HG03196 (cell line): ENCODE measurements at regions not wholly inside any gene's neighbourhood (a gene's known extent, or its start where the extent isn't known, plus 50 kb on each side); places are given as distances from the start of the nearest gene placed in this dataset.

ENCODE experiments used
- ATAC-seq: cut with Tn5 transposase; IDR thresholded peaks from one replicate; pipeline ENCODE4 v1.9.1; 2021; ENCODE audit not compliant: unreplicated experiment

DNA sequence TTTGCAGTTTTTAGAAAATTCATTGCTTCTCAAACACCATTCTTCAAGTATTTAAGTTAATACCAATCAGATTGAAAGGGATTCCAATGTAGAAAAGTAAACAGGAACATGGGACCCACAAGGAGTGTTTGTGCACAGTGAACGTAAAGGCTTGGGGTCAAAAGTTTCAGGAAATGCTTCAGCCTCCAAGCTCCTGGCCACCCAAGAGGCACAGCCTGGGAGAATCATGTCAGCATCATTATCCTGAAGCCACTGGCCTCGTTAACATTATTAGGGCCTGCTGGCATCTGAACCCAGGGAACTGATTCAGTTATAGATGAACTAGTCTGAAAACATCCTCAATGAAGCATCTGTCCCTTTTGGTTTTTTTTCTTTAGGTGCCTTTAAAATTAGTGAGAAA lies 122.9 kb downstream of the NXNL2 start:
- ATAC-seq: no peak

GRCh38 chr9:88658311-88658822 lies 123.4 kb downstream of the NXNL2 start:
- no peak for ATAC-seq

- no peak for ATAC-seq
Measured at GRCh38 chr9:88659126-88659525, 124.1 kb downstream of the NXNL2 start.

DNA sequence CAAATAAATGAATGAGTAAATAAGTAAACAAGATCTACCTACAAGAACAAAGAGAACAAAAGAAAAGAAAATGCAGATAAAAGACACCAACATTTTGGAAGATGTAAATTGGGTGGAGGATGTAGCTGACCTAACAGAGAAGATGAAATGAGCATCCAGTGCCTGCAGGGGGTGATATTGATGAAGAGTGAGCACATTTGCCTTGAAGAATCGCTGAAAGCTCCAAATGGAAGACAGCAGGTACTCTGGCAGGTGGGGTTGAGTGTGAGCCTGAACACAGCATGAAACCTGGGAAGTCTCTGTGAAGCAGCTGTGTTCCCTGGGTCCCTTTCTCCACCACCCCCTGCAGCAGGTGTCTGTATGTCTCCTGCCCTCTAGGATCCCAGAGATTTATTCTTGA lies 125.6 kb downstream of the NXNL2 start:
- no peak for ATAC-seq

DNA sequence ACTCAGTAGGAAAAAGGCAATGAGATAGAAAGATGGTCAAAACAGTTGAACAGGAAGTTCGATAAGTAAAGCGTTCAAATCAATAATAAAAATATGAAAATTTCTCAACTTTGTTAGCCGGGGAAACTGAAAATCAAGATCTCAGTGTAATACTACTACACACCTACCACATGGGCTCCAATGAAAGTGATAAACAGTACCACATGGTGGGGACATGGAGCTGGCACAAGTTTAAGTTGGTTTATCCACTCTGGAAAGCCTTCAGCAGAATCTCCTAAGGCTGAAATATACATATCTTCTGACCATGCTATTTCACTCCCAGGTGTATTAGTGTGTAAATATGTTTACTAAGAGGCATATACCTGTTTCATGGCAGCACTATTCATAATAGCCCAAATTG lies 126.8 kb downstream of the NXNL2 start:
- ATAC-seq: no peak

GRCh38 chr9:88663771-88664419 lies 128.9 kb downstream of the NXNL2 start:
- no peak for ATAC-seq

GRCh38 chr9:88664773-88665172 lies 129.8 kb downstream of the NXNL2 start:
- no peak for ATAC-seq

GRCh38 chr9:88672874-88673689 lies 138.1 kb downstream of the NXNL2 start:
- no peak for ATAC-seq

DNA sequence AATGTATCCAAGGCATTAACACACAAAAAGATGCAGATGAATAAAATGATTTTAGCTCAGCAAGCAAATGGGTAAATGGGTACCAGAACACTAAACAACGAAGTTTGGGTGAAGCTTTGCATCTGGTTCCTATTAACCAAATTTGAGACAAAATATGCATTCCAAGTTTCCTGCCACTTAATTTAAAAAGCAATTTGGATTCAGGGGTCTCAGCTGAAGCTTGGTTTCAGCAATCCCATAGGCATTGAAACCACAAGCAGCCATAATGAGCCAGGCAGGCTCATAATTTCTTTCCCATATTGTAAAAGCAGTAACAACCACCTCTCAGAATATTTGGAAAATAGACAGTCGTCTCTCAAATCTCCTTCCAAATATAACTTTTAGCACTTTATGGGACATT lies 138.9 kb downstream of the NXNL2 start:
- ATAC-seq: no peak

GRCh38 chr9:88676644-88677043 lies 141.7 kb downstream of the NXNL2 start:
- ATAC-seq: no peak

DNA sequence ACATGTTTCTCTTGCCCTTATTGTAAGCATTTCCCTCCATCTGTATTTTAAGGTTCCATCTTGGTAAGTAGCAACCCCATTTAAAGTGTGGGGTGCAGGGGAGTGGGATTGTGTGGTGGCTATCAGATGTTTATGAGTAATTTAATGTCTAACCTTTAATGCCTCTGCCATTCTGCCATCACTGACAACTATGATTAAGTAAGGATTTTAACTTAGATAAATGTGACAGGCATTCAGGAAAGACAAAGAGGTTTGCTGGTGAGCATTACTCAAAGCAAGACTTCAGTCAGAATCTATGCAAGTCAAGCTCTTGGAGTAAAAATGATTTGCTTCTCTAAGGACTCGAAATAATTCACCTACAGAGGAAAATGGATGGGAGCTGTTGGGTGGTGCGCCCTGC lies 143.0 kb downstream of the NXNL2 start:
- no peak for ATAC-seq

GRCh38 chr9:88678431-88678830 lies 143.5 kb downstream of the NXNL2 start:
- ATAC-seq: no peak

- ATAC-seq: no peak
Measured at GRCh38 chr9:88680041-88680440, 145.1 kb downstream of the NXNL2 start.

DNA sequence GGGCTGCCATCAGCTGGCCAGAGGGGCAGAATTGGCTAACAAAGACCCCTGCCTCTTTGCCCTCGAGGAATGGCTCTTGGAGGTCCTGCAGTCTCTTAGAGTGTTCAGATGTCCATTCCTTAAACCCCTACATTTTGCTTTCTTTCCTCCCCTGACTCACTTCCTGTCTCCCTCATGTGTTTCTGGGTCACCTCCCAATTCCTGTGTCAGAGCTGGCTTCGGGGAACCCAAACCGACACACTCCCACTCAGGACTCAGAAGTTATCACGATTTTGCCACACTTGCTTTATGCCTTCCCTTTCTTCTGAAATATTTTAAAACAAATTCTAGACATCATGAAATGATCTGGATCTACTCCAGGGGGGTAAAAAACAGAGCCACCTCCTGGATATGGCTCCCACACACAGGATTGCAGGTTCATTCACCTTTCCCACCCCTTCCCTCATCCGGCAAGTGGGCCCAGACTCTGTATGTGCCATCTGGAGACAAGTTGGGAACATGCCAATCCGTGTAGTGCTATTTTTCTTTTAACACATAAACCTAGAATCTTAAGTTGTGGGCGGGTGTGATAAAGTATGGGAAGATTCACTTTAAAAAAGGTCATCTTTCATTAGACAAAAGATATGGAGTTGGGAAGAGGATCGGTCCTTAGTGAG lies 145.7 kb downstream of the NXNL2 start:
- ATAC-seq: no peak

GRCh38 chr9:88681434-88681833 lies 146.5 kb downstream of the NXNL2 start:
- no peak for ATAC-seq

- ATAC-seq: no peak
Measured at GRCh38 chr9:88682431-88682831, 147.5 kb downstream of the NXNL2 start.

- no peak for ATAC-seq
Measured at GRCh38 chr9:88684046-88684445, 149.1 kb downstream of the NXNL2 start.

DNA sequence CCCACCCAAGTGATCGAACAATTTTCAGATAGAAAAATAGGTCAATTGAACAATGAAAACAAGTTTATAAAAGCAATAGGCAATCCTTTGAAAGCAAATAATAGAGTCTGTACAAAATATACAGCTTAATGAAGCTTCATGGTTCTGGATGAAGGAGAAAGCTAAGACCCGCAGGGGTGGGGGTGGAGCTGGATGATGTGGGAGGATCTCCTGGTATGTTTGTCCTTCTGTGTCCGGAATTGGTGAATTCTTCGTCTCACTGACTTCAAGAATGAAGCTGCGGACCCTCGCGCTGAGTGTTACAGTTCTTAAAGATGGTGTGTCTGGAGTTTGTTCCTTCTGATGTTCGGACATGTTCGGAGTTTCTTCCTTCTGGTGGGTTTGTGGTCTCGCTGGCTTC lies 149.9 kb downstream of the NXNL2 start:
- no peak for ATAC-seq

DNA sequence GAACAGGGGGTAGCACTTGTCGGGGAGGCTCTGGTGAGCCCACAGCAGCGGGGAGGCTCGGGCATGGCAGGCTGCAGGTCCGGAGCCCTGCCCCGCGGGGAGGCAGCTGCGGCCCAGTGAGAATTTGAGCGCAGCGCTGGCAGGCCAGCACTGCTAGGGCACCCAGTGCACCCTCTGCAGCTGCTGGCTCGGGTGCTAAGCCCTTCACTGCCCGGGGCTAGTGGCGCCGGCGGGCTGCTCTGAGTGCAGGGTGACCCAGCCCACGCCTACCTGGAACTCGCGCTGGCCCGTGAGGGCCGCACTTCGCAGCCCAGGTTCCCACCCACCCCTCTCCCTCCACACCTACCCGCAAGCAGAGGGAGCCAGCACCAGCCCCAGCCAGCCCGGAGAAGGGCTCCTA lies 151.0 kb downstream of the NXNL2 start:
- ATAC-seq: no peak

DNA sequence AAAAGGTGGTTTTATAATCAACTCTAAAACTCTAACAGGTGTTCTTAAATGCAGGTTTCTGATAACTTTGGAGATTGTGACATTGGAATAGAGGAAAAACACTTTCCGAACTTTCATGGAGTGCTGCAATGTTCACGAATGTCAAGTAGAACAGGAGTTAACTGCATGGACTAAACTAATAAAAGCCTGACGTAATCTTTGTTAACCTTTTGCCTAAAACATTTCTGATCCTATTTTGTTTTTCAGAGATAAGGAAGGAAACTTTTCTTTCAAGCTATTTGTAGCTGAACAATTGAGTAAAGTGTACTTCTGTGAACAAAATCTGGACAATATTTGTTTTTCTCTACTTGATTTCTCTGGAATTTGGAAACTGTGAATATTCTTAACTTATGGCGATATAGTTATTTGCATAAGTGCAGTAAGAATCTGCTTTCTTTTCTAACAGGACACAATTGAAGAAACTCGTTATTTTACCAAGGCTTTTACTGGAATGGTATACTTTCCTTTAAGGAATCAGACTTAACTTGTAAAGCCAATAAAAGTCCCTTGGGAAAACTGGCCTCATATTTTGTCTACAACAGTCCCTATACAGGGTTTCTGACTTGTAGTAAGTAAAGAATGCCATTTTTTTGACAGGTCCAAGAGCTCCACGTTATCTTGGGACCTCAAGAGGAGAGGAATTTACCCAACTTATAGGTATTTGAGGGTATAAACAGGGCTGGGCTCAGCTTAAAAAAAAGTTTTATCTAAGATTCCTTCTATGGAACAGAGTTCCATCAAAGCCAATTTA lies 154.7 kb downstream of the NXNL2 start:
- no peak for ATAC-seq

GRCh38 chr9:88690628-88691027 lies 155.7 kb downstream of the NXNL2 start:
- ATAC-seq: no peak
